Esophagus squamous epithelium (tissue), 5 donors: ENCODE measurements at regions not wholly inside any gene's neighbourhood (a gene's known extent, or its start where the extent isn't known, plus 50 kb on each side); places are given as distances from the start of the nearest gene placed in this dataset.

Source experiments
- DNase-seq: peaks from one replicate; lab custom pipeline; 2025; lab: John Stamatoyannopoulos, UW
- H3K27ac ChIP-seq, 4 donors: fragments of 200-600 bp; sonication (generic); one replicate each; pipeline ENCODE4 v1.5.1; 2016 to 2019; ENCODE audit warnings: mild to moderate bottlenecking in 1 of 4
- H3K27me3 ChIP-seq, 4 donors: fragments of 200-600 bp; sonication (generic); 1 replicate in 3 of 4; 2 replicates in 1 of 4; pipeline versions ENCODE4 v1.5.1 to v1.6.0; 2017 to 2021; ENCODE audit warnings: antibody characterized with exemption in 1 of 4
- H3K36me3 ChIP-seq, 3 donors: fragments of 200-600 bp; sonication (generic); one replicate each; pipeline ENCODE4 v1.5.1; 2016 to 2019
- H3K4me1 ChIP-seq, 3 donors: fragments of 200-600 bp; sonication (generic); one replicate each; pipeline ENCODE4 v1.5.1; 2017 to 2019
- H3K4me3 ChIP-seq, 4 donors: fragments of 200-600 bp; sonication (generic); 1 replicate in 3 of 4; 2 replicates in 1 of 4; pipeline ENCODE4 v1.5.1; 2016 to 2019; ENCODE audit warnings: mild to moderate bottlenecking in 2 of 4, moderate library complexity in 1 of 4
- H3K9me3 ChIP-seq, 3 donors: fragments of 200-600 bp; sonication (generic); one replicate each; pipeline ENCODE4 v1.5.1; 2016 to 2019
- CTCF ChIP-seq, 6 experiments: fragments of 450-650 bp in 4 of 6; fragments of 200-600 bp in 2 of 6; sonication (generic) in 2 of 6; IDR thresholded peaks; one replicate each; pipeline ENCODE4 v1.5.1; 2016 to 2019; ENCODE audit warnings: antibody characterized with exemption in 6 of 6, mild to moderate bottlenecking in 4 of 6, moderate library complexity in 4 of 6
- POLR2A ChIP-seq, 4 donors: fragments of 450-650 bp; IDR thresholded peaks; one replicate each; pipeline ENCODE4 v1.6.1; 2017; ENCODE audit warnings: antibody characterized with exemption in 4 of 4, mild to moderate bottlenecking in 4 of 4, moderate library complexity in 3 of 4
- WGBS, 2 donors: methylation state at CpG; one replicate each; pipeline ENCODE4 v1.1.5; 2018; 5-methylcytosine and 5-hydroxymethylcytosine counted together
- intact Hi-C: fragments of 100-400 bp; cut with DNase I; formaldehyde crosslinking; loops from one replicate; pipeline ENCODE4 v1.15.0; 2022
- donor health status: DM: yes; HTN: yes; CAD: no.

DNA sequence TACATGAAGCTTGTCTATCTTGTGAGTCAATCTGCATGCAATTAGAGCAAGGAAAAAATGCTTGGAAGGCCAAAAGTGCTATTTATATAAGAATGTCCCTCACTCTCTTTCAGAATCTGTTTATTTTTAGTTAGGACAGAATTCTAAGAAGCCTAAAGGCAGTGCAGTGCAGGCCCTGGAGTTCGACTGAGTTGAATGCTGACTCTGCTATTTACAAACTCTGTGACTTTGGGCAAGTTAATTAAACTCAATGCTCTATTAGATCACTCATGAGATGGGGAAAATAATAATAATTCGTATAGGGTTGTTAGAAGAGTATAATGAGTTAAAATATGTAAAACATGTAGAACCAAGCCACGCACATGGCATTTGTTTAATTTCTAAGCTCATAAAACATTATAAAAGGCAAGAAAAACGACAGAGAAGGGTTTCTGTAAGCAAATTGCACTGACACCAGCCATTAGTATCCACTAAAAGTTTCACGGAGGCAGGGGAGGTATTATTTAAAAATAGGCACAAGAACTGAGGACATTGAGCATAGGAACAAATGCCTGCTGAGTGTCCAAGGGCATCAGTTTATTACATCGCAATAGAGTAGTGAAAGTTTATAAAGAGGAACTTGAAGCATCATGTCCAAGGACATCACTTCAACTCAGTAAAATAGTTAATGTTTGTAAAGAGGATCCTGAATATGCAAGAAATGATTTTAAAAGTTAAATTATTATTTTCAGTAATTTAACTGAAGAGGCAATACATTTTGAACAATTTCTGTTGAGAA, 115.0 kb upstream of the INPP4B start:
- H3K27me3 ChIP-seq = no peaks in the 10 kb centered on the region
- no peak for DNase-seq
- no peaks in the 10 kb centered on the region for H3K9me3 ChIP-seq
- no peaks in the 10 kb centered on the region for H3K36me3 ChIP-seq
- intact Hi-C loops = no loop called here
- H3K27ac ChIP-seq = peak overlapping the region in 2 of 4 donors; percentile 8 to 45
- H3K4me1 ChIP-seq = peaks cover 0 to 3% (median 0%) of the 10 kb centered on the region in 3 donors
- TF ChIP-seq CTCF (IDR thresholded peaks at IDR 0.05) (no peak), POLR2A (IDR thresholded peaks at IDR 0.05) (no peak)
- WGBS, 2 donors = 55 to 64% methylated on average over 6 of the region's 6 CpGs
- H3K4me3 ChIP-seq = no peak overlapping the region

GRCh38 chr4:142961866-142962265, 115.8 kb upstream of the INPP4B start:
- 0 to 67% methylated on average over 1 of the region's 1 CpG for WGBS, 2 donors
- H3K27ac ChIP-seq = peak overlapping the region in 2 of 4 donors; percentile 45 to 60
- DNase-seq = no peak

DNA sequence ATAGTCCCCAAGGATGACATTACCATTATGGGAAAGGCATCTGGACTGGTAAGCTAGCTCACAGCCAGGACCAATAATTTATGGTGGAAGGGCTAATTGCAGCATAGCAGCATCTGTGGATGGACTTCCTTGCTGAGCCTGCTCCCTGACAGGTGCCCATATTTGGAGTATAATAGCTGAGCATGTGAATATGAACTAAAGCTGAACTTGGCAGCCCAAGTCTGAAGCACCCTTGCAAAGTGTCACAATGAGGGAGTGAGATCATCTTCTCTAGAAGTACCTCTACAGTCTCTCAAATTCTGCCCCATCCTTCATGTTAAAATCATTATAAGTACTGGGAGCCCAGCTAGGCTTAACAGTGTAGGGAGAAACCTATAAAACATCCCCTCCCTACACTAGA, 128.2 kb upstream of the INPP4B start:
- no peaks in the 10 kb centered on the region for H3K4me1 ChIP-seq
- TF ChIP-seq CTCF (IDR thresholded peaks at IDR 0.05) (no peak), POLR2A (IDR thresholded peaks at IDR 0.05) (no peak)
- intact Hi-C loops = no loop called here
- H3K4me3 ChIP-seq = no peak overlapping the region
- no peaks in the 10 kb centered on the region for H3K36me3 ChIP-seq
- DNase-seq = no peak
- H3K27ac ChIP-seq = no peak overlapping the region
- H3K9me3 ChIP-seq = no peaks in the 10 kb centered on the region
- H3K27me3 ChIP-seq = no peaks in the 10 kb centered on the region

More at GRCh38 chr4:142961866-142962265, 115.8 kb upstream of the INPP4B start:
- no peak overlapping the region for H3K4me3 ChIP-seq
- no peaks in the 10 kb centered on the region for H3K27me3 ChIP-seq
- no peaks in the 10 kb centered on the region for H3K36me3 ChIP-seq
- TF ChIP-seq CTCF (IDR thresholded peaks at IDR 0.05) = no peak
- no peak for TF ChIP-seq POLR2A (IDR thresholded peaks at IDR 0.05)
- peaks cover 0 to 3% (median 0%) of the 10 kb centered on the region in 3 donors for H3K4me1 ChIP-seq
- intact Hi-C loops = no loop called here
- no peaks in the 10 kb centered on the region for H3K9me3 ChIP-seq

- no peaks in the 10 kb centered on the region for H3K36me3 ChIP-seq
- no peak overlapping the region for H3K27ac ChIP-seq
- no peaks in the 10 kb centered on the region for H3K27me3 ChIP-seq
- intact Hi-C loops = no loop called here
- WGBS, 2 donors = 28 to 41% methylated on average over 1 of the region's 1 CpG
- no peak for TF ChIP-seq POLR2A (IDR thresholded peaks at IDR 0.05)
- TF ChIP-seq CTCF (IDR thresholded peaks at IDR 0.05) = no peak
- H3K9me3 ChIP-seq = no peaks in the 10 kb centered on the region
- H3K4me1 ChIP-seq = no peaks in the 10 kb centered on the region
- H3K4me3 ChIP-seq = no peak overlapping the region
- DNase-seq = no peak
Measured at GRCh38 chr4:142975618-142976017, 129.5 kb upstream of the INPP4B start.

DNA sequence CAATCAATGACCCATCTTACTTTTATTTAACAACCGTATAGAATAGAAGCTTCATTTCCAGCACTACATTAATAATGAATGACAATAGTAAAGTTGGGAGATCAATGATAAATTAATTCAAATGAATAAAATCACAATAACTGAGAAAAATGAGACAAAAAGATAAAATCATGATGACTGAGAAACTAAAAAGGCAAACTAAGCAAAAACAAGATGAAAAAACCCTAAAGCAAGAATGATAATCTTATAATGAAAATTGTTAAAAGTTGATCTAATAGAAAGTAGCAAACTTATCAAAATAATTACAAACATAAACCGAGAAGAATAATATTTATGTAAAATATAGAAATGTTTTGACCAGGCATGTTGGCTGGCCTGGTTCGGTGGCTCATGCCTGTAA, 130.4 kb upstream of the INPP4B start:
- H3K4me1 ChIP-seq = no peaks in the 10 kb centered on the region
- H3K9me3 ChIP-seq = no peaks in the 10 kb centered on the region
- DNase-seq = no peak
- H3K27me3 ChIP-seq = no peaks in the 10 kb centered on the region
- no peaks in the 10 kb centered on the region for H3K36me3 ChIP-seq
- TF ChIP-seq CTCF (IDR thresholded peaks at IDR 0.05) (no peak), POLR2A (IDR thresholded peaks at IDR 0.05) (no peak)
- intact Hi-C loops = no loop called here
- WGBS, 2 donors = 62 to 69% methylated on average over 3 of the region's 3 CpGs
- no peak overlapping the region for H3K27ac ChIP-seq
- H3K4me3 ChIP-seq = no peak overlapping the region
